Spinal cord (tissue), 9 donors: ENCODE measurements at regions not wholly inside any gene's neighbourhood (a gene's known extent, or its start where the extent isn't known, plus 50 kb on each side); places are given as distances from the start of the nearest gene placed in this dataset.
A peak's percentile ranks its signal among the peaks of the same experiment; 100 is the strongest.
"Not testable (repeated sequence)": the region's sequence is repeated elsewhere in the genome, so short reads cannot be mapped to it uniquely, and the experiment has no call there.

Experiments used
- DNase-seq, 6 donors: peaks; one replicate each; pipeline versions ENCODE4 v3.0.0 to v3.0.0-alpha.2; 2013 to 2015; ENCODE audit warnings: low spot score in 6 of 6, low read depth in 4 of 6
- H3K27ac ChIP-seq: one replicate; pipeline ENCODE4 v1.5.1; 2013; ENCODE audit warnings: low read depth, low read length, control low read depth
- H3K27me3 ChIP-seq: one replicate; pipeline ENCODE4 v1.6.1; 2013; ENCODE audit warnings: low read length; ENCODE audit not compliant: control insufficient read depth, insufficient read depth
- H3K36me3 ChIP-seq: one replicate; pipeline ENCODE4 v1.6.1; 2013; ENCODE audit warnings: low read length; ENCODE audit not compliant: control insufficient read depth, insufficient read depth
- H3K4me1 ChIP-seq: one replicate; pipeline ENCODE4 v1.6.1; 2013; ENCODE audit warnings: low read length; ENCODE audit not compliant: control insufficient read depth, insufficient read depth
- H3K4me3 ChIP-seq: one replicate; pipeline ENCODE4 v1.5.1; 2013; ENCODE audit warnings: low read depth, low read length, control low read depth
- H3K9me3 ChIP-seq: one replicate; pipeline ENCODE4 v1.6.1; 2013; ENCODE audit warnings: low read length; ENCODE audit not compliant: control insufficient read depth, insufficient read depth
- WGBS: methylation state at CpG from one replicate; pipeline ENCODE4 v1.1.5; 2013; ENCODE audit warnings: missing lambda C conversion rate; ENCODE audit not compliant: insufficient coverage; 5-methylcytosine and 5-hydroxymethylcytosine counted together
- donor health status: healthy.

GRCh38 chr6:51116723-51117122 lies 298.1 kb downstream of the TFAP2B start:
- Histone ChIP-seq H3K27me3 (no peaks in the 10 kb centered on the region), H3K4me1 (no peaks in the 10 kb centered on the region), H3K36me3 (no peaks in the 10 kb centered on the region), H3K27ac (no peak overlapping the region), H3K4me3 (no peak overlapping the region), H3K9me3 (no peaks in the 10 kb centered on the region)
- peak in 1 of 6 donors; percentile 20 for DNase-seq
- no CpG with 5 or more reads among the region's 3 CpGs for WGBS

DNA sequence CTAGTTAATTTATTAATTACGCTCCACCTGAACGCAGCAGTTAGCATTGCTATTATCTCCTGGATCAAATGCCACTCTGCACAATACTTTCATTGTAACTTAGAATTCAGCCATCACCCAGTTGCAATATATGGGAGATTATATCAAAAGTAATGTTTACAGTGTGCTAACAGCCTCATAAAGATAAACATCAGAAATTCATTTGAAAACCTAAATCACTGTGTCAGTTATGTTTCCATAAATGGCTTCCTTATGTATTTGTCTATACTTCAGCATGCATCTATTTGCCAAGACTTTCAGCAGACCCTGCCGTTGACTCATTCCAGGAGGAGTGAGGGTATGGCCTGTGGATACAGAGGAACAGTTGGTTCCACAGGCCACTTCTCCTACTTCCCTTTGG lies 300.1 kb downstream of the TFAP2B start:
- Histone ChIP-seq H3K9me3 (no peaks in the 10 kb centered on the region), H3K36me3 (no peaks in the 10 kb centered on the region), H3K4me1 (no peaks in the 10 kb centered on the region), H3K27me3 (no peaks in the 10 kb centered on the region), H3K4me3 (no peak overlapping the region), H3K27ac (no peak overlapping the region)
- no peak for DNase-seq
- WGBS, result no CpG with 5 or more reads among the region's 3 CpGs

- WGBS, result 100% methylated on average over 2 of the region's 3 CpGs
- H3K27ac ChIP-seq, result no peak overlapping the region
These were observed 301.3 kb downstream of the TFAP2B start for GRCh38 chr6:51120016-51120415.

DNA sequence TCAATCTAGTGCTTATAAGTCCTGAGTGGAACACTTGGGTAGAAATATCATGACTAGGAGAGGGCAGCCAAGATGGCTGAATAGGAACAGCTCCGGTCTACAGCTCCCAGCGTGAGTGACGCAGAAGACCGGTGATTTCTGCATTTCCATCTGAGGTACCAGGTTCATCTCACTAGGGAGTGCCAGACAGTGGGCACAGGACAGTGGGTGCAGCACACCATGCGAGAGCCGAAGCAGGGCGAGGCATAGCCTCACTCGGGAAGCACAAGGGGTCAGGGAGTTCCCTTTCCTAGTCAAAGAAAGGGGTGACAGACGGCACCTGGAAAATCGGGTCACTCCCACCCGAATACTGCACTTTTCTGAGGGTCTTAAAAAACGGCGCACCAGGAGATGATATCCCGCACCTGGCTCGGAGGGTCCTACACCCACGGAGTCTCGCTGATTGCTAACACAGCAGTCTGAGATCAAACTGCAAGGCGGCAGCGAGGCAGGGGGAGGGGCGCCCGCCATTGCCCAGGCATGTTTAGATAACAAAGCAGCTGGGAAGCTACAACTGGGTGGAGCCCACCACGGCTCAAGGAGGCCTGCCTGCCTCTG lies 302.8 kb downstream of the TFAP2B start:
- H3K4me3 ChIP-seq, H3K36me3 ChIP-seq, H3K27me3 ChIP-seq, DNase-seq, H3K4me1 ChIP-seq, H3K27ac ChIP-seq, H3K9me3 ChIP-seq: not testable (repeated sequence)
- WGBS, result 88% methylated on average over 20 of the region's 22 CpGs

More at GRCh38 chr6:51120016-51120415, 301.3 kb downstream of the TFAP2B start:
- Histone ChIP-seq H3K4me3 (no peak overlapping the region), H3K27me3 (no peaks in the 10 kb centered on the region), H3K9me3 (no peaks in the 10 kb centered on the region), H3K36me3 (no peaks in the 10 kb centered on the region), H3K4me1 (no peaks in the 10 kb centered on the region)
- DNase-seq, result no peak

DNA sequence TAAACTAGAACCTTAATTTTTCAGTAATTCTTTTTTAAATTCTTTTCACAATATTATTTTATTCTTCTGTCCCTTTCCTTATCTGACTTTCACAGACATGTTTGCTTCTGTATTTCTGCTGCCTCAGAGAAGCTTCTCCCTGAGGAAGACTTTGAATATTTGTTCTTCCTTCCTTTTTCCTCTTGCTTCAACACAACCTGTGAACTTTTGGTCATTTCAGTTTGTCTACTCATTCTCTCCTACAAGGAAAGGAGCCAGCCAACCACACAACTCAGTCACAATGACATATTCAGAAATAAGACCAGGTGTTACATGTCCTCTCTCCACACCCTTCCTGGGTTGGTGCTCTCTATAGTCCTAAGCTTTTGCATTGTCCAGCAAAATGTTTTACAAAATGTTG lies 310.4 kb downstream of the TFAP2B start:
- Histone ChIP-seq H3K27me3 (no peaks in the 10 kb centered on the region), H3K27ac (no peak overlapping the region), H3K36me3 (no peaks in the 10 kb centered on the region), H3K4me3 (no peak overlapping the region), H3K4me1 (no peaks in the 10 kb centered on the region), H3K9me3 (no peaks in the 10 kb centered on the region)
- no peak for DNase-seq

DNA sequence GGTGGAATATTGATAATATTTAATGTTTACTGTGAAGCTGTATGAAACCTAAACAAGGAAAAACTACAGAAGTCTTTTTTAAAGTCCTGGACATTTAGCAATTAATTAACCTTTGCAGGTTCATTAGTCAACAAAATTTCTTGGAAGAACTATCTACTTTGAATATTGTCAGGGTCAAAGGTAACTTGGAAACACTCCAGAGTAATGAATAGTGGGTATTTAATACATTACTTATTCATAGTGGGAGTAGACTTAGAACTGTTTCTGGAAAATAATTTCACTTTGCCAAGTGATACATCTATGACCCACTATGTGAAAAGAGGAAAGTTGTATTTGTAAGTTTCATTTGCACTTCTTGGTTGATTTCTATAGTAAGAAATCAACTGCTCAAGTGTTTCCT lies 319.1 kb downstream of the TFAP2B start:
- H3K9me3 ChIP-seq, result no peaks in the 10 kb centered on the region
- no peak overlapping the region for H3K27ac ChIP-seq
- H3K4me3 ChIP-seq, result no peak overlapping the region
- no peak for DNase-seq
- H3K4me1 ChIP-seq, result no peaks in the 10 kb centered on the region
- no peaks in the 10 kb centered on the region for H3K27me3 ChIP-seq
- no peaks in the 10 kb centered on the region for H3K36me3 ChIP-seq

- no peak overlapping the region for H3K4me3 ChIP-seq
- H3K9me3 ChIP-seq, result no peaks in the 10 kb centered on the region
- H3K4me1 ChIP-seq, result no peaks in the 10 kb centered on the region
- WGBS, result 54% methylated on average over 2 of the region's 3 CpGs
- peak in 3 of 6 donors; percentile 2 to 87 (median 2) for DNase-seq
- H3K27me3 ChIP-seq, result no peaks in the 10 kb centered on the region
- H3K36me3 ChIP-seq, result no peaks in the 10 kb centered on the region
- H3K27ac ChIP-seq, result no peak overlapping the region
These were observed 321.3 kb downstream of the TFAP2B start for GRCh38 chr6:51139950-51140385.

GRCh38 chr6:51141080-51141479 lies 322.4 kb downstream of the TFAP2B start:
- Histone ChIP-seq H3K4me3 (no peak overlapping the region), H3K27me3 (no peaks in the 10 kb centered on the region), H3K4me1 (no peaks in the 10 kb centered on the region), H3K9me3 (no peaks in the 10 kb centered on the region), H3K27ac (no peak overlapping the region), H3K36me3 (no peaks in the 10 kb centered on the region)
- WGBS, result no CpG with 5 or more reads among the region's 2 CpGs
- no peak for DNase-seq

GRCh38 chr6:51147756-51148155 lies 329.1 kb downstream of the TFAP2B start:
- DNase-seq, result no peak
- H3K27me3 ChIP-seq, result no peaks in the 10 kb centered on the region
- H3K27ac ChIP-seq, result no peak overlapping the region
- no peaks in the 10 kb centered on the region for H3K36me3 ChIP-seq
- H3K9me3 ChIP-seq, result no peaks in the 10 kb centered on the region
- no peaks in the 10 kb centered on the region for H3K4me1 ChIP-seq
- no peak overlapping the region for H3K4me3 ChIP-seq
- 86% methylated on average over 1 of the region's 3 CpGs for WGBS

DNA sequence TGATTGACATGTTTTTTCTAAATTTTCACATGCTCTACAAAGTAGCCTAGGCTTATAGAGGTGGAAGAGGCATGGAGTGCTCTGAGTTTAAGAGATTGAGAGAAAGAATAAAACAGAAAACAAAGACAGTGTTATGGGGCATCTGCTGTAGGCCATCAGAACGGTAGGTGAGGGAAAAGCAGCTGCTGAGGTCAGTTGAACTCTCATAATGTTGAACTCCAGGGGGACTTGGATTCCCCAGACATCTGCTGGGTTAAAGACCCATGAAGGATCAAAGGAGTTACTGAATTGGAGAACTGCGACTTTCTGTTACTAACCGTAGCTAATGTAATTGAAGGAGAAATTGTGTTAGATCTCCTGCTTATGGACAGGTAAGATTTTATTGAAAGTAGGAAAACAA lies 333.9 kb downstream of the TFAP2B start:
- Histone ChIP-seq H3K9me3 (no peaks in the 10 kb centered on the region), H3K27me3 (no peaks in the 10 kb centered on the region), H3K4me1 (no peaks in the 10 kb centered on the region), H3K27ac (no peak overlapping the region), H3K36me3 (no peaks in the 10 kb centered on the region), H3K4me3 (no peak overlapping the region)
- WGBS, result 42% methylated on average over 3 of the region's 3 CpGs
- DNase-seq, result no peak
